Endothelial cell of umbilical vein (primary cell): ENCODE measurements at regions not wholly inside any gene's neighbourhood (a gene's known extent, or its start where the extent isn't known, plus 50 kb on each side); places are given as distances from the start of the nearest gene placed in this dataset.

Experiments
- BruUV-seq: library from RNA; stranded (reverse); fragments of 400-500 nt; replicated peaks from 2 replicates; lab custom pipeline; 2021; lab: Mats Ljungman, UMichigan
- CTCF ChIA-PET: fragments of 300-600, 350-600 bp; sonication (Branson Sonifier 250); formaldehyde crosslinking; loops from one replicate; lab custom pipeline; 2021; ENCODE audit warnings: antibody characterized with exemption, inconsistent platforms; lab: Charles Lee
- POLR2A ChIA-PET: fragments of 300-600, 350-600 bp; sonication (Branson Sonifier 250); formaldehyde crosslinking; loops from one replicate; lab custom pipeline; 2021; ENCODE audit warnings: antibody characterized with exemption, inconsistent platforms; lab: Charles Lee
- DNase-seq: peaks from one replicate; pipeline ENCODE4 v3.0.0-alpha.2; 2011; ENCODE audit warnings: low read depth, low spot score
- FAIRE-seq: peaks from 2 replicates; lab custom pipeline; 2011; peaks lifted over from hg19 to GRCh38; lab: Jason Lieb, UNC
- H2AFZ ChIP-seq: 2 replicates; pipeline ENCODE4 v1.6.0; 2012; ENCODE audit warnings: low read depth, low read length, control low read depth, inconsistent platforms
- H3K27ac ChIP-seq: 2 replicates; pipeline ENCODE4 v1.5.1; 2011; ENCODE audit warnings: low read depth, mild to moderate bottlenecking, control low read depth, low read length, moderate library complexity; ENCODE audit not compliant: insufficient read depth
- H3K27me3 ChIP-seq, 2 experiments: 2 replicates each; pipeline versions ENCODE4 v1.6.0 to v1.6.1; 2011; ENCODE audit warnings: low read length in 2 of 2, mixed read lengths in 1 of 2; ENCODE audit not compliant: control insufficient read depth in 2 of 2, insufficient read depth in 2 of 2
- H3K36me3 ChIP-seq, 2 experiments: 2 replicates in 1 of 2; 3 replicates in 1 of 2; pipeline ENCODE4 v1.5.1; 2011; ENCODE audit warnings: low read length in 2 of 2, mild to moderate bottlenecking in 1 of 2, moderate library complexity in 1 of 2; ENCODE audit not compliant: control insufficient read depth in 2 of 2, insufficient read depth in 2 of 2; ENCODE audit errors: extremely low read depth in 1 of 2
- H3K4me1 ChIP-seq: 3 replicates; pipeline ENCODE4 v1.5.1; 2011; ENCODE audit warnings: mild to moderate bottlenecking, low read length; ENCODE audit not compliant: control insufficient read depth, insufficient read depth; ENCODE audit errors: extremely low read depth
- H3K4me2 ChIP-seq: 2 replicates; pipeline ENCODE4 v1.6.1; 2011; ENCODE audit warnings: low read length, control low read depth, mixed read lengths; ENCODE audit not compliant: insufficient read depth
- H3K4me3 ChIP-seq, 3 experiments: fragments of 200-600 bp in 1 of 3; sonication (generic), shearing (Covaris generic) in 1 of 3; replicated peaks in 1 of 3; 2 replicates each; pipeline ENCODE4 v1.5.1; 2011 to 2016; ENCODE audit warnings: control low read depth in 3 of 3, low read length in 3 of 3, mild to moderate bottlenecking in 2 of 3, inconsistent platforms in 1 of 3, low read depth in 1 of 3, moderate library complexity in 1 of 3; ENCODE audit not compliant: insufficient read depth in 1 of 3
- H3K79me2 ChIP-seq: 2 replicates; pipeline ENCODE4 v1.6.0; 2012; ENCODE audit warnings: low read length, inconsistent platforms; ENCODE audit not compliant: control insufficient read depth, insufficient read depth
- H3K9ac ChIP-seq: replicated peaks from 2 replicates; pipeline ENCODE3; 2011; ENCODE audit warnings: low read length, control low read depth; ENCODE audit not compliant: insufficient read depth; ENCODE audit errors: extremely low read depth
- H3K9me1 ChIP-seq: replicated peaks from 3 replicates; pipeline ENCODE4 v1.6.0; 2011; ENCODE audit warnings: mild to moderate bottlenecking, low read length; ENCODE audit not compliant: control insufficient read depth, insufficient read depth; ENCODE audit errors: extremely low read depth
- H3K9me3 ChIP-seq: replicated peaks from 2 replicates; pipeline ENCODE4 v1.5.1; 2012; ENCODE audit warnings: low read length, inconsistent platforms; ENCODE audit not compliant: control insufficient read depth, insufficient read depth
- H4K20me1 ChIP-seq: replicated peaks from 2 replicates; pipeline ENCODE3; 2011; ENCODE audit warnings: mild to moderate bottlenecking, low read length; ENCODE audit not compliant: control insufficient read depth, insufficient read depth; ENCODE audit errors: extremely low read depth
- CTCF ChIP-seq, 2 donors: IDR thresholded peaks; 1 replicate in 1 of 2; 2 replicates in 1 of 2; pipeline ENCODE4 v1.5.1; 2011; ENCODE audit warnings: low read length in 2 of 2, mild to moderate bottlenecking in 2 of 2, moderate library complexity in 2 of 2, control low read depth in 1 of 2, inconsistent platforms in 1 of 2, low read depth in 1 of 2; ENCODE audit not compliant: insufficient read depth in 1 of 2; ENCODE audit errors: extremely low read depth in 1 of 2
- EZH2 ChIP-seq: IDR thresholded peaks from 2 replicates; pipeline ENCODE4 v1.6.1; 2012; ENCODE audit warnings: borderline replicate concordance, low read depth, mild to moderate bottlenecking, moderate library complexity, low read length, inconsistent platforms; ENCODE audit not compliant: severe bottlenecking
- FOS ChIP-seq: IDR thresholded peaks from 2 replicates; pipeline ENCODE4 v1.6.1; 2011; ENCODE audit warnings: mild to moderate bottlenecking, low read length, moderate library complexity, borderline replicate concordance; ENCODE audit not compliant: insufficient read depth
- GATA2 ChIP-seq: IDR thresholded peaks from 2 replicates; pipeline ENCODE4 v1.7.0; 2011; ENCODE audit warnings: low read depth, mild to moderate bottlenecking, moderate library complexity, mixed read lengths, low read length; ENCODE audit not compliant: insufficient read length, insufficient read depth
- JUN ChIP-seq: IDR thresholded peaks from 2 replicates; pipeline ENCODE4 v1.6.1; 2011; ENCODE audit warnings: borderline replicate concordance, low read depth; ENCODE audit not compliant: insufficient read length, insufficient read depth
- MAX ChIP-seq: IDR thresholded peaks from 2 replicates; pipeline ENCODE4 v1.6.1; 2011; ENCODE audit not compliant: insufficient read depth, insufficient read length
- MYC ChIP-seq: IDR thresholded peaks from one replicate; pipeline ENCODE4 v1.6.1; 2011; ENCODE audit warnings: mild to moderate bottlenecking, low read depth, low read length
- POLR2A ChIP-seq: IDR thresholded peaks from 2 replicates; pipeline ENCODE4 v1.6.1; 2012; ENCODE audit warnings: low read depth, mild to moderate bottlenecking, control low read depth, low read length
- POLR2AphosphoS5 ChIP-seq: IDR thresholded peaks from 2 replicates; pipeline ENCODE4 v1.6.1; 2012; ENCODE audit warnings: low read depth, mild to moderate bottlenecking, control low read depth, low read length, moderate library complexity; ENCODE audit not compliant: insufficient read depth
- dilution Hi-C: fragments of 300-500 bp; cut with MboI; formaldehyde crosslinking; loops from one replicate; pipeline ENCODE4 v1.15.0; 2019; ENCODE audit warnings: low sequenced_read_pairs; ENCODE audit not compliant: extremely low pct_ligation_motif_present
- intact Hi-C: fragments of 100-400 bp; cut with micrococcal nuclease; formaldehyde crosslinking; loops from one replicate; pipeline ENCODE4 v1.10.0; 2022

GRCh38 chr2:106338043-106338442 is 130.2 kb downstream of the RGPD3 start:
- FAIRE-seq (no peak), DNase-seq (no peak)
- Histone ChIP-seq H3K79me2 (no peaks in the 10 kb centered on the region), H3K9ac (no peak overlapping the region), H2AFZ (no peak overlapping the region), H3K27ac (no peak overlapping the region), H3K4me1 (no peaks in the 10 kb centered on the region), H3K9me3 (peaks cover 2% of the 10 kb centered on the region), H4K20me1 (no peaks in the 10 kb centered on the region), H3K4me2 (no peak overlapping the region), H3K9me1 (no peaks in the 10 kb centered on the region), H3K4me3 (no peak overlapping the region), H3K27me3 (no peaks in the 10 kb centered on the region), H3K36me3 (no peaks in the 10 kb centered on the region)
- ChIA-PET POLR2A (no interaction called here), CTCF (no interaction called here)
- dilution Hi-C loops: no loop called here
- TF ChIP-seq JUN: no peak
- no peak for TF ChIP-seq MYC
- no peak for TF ChIP-seq POLR2AphosphoS5
- TF ChIP-seq POLR2A: no peak
- TF ChIP-seq EZH2: no peak
- TF ChIP-seq CTCF (IDR thresholded peaks at IDR 0.05; ENCODE audit: extremely low read depth in 1 of 2, insufficient read depth in 1 of 2, low read depth in 1 of 2, low read length in 2 of 2): no peak
- TF ChIP-seq GATA2: no peak
- no peak for TF ChIP-seq FOS
- TF ChIP-seq MAX: no peak
- no TSS peak for BruUV-seq
- intact Hi-C loops: no loop called here
